ENCODE measurements at regions not wholly inside any gene's neighbourhood (a gene's known extent, or its start where the extent isn't known, plus 50 kb on each side); places are given as distances from the start of the nearest gene placed in this dataset.
"Not testable (repeated sequence)": the region's sequence is repeated elsewhere in the genome, so short reads cannot be mapped to it uniquely, and the experiment has no call there.

DNA sequence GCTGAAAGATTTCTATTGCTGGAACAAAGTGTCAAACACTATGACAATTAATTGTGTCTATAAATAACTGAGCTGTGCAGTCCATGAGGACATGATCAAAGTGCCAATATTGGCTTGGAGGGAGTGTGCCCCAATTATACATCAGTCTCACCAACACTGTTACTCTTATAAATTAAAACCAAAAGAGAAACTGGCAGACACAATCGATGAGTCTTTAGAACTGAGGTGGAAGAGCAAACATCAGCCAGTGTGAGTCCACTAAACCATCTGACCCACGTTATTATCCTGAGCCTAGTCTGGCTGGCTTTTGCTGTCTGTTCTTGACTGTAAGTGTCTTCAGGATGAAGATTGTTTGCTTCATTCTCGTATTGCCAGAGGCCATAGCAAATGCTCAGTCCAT, 98.9 kb downstream of the OLIG3 start:
- no peak for DNase-seq

GRCh38 chr6:137391061-137391814, 103.0 kb downstream of the OLIG3 start:
- DNase-seq: no peak

GRCh38 chr6:137390334-137390733, 103.9 kb downstream of the OLIG3 start:
- peak; percentile 64 for DNase-seq

DNA sequence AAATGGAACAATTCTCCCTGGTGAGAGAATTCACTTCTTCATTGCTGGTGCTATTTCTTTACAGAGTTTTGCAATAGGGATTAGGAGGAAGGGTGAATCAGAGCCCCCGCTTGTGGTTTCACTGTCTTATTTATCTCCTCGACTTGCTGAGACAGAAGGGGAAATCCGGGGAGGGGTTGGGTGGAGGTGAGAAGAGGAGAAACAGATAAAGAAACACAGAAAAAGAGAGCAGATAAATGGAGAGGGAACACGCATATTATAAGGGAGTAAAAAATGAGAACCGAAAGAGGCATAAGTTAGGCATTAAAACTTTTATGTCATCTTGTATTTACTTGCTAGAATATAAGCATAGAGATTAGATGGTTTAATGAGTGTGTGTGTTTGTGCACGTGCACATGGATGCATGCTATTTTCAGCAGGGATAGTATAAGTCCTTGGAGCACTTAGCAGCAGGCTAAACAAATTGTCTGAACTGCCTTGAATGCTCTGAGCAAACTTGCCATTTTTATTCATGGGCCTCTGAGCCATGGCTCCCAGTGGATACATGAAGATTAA, 105.0 kb downstream of the OLIG3 start:
- DNase-seq: no peak

- peak; percentile 89 for DNase-seq
Observed at GRCh38 chr6:137387096-137387764, 107.0 kb downstream of the OLIG3 start.

DNA sequence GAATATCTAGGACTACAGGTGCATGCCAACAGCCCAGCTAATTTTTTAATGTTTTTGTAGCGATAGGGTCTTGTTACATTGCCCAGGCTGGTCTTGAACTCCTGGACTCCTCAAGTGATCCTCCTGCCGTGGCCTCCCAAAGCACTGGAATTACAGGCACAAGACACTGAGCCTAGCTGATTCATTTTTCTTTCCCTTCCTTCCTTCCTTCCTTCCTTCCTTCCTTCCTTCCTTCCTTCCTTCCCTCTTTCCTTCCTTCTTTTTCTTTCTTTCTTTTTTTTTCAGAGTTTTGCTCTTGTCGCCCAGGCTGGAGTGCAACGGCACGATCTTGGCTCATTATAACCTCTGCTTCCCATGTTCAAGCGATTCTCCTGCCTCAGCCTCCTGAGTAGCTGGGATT, 110.9 kb downstream of the OLIG3 start:
- not testable (repeated sequence) for DNase-seq

- DNase-seq: no peak
Observed at GRCh38 chr6:137378090-137378369, 116.2 kb downstream of the OLIG3 start.

DNA sequence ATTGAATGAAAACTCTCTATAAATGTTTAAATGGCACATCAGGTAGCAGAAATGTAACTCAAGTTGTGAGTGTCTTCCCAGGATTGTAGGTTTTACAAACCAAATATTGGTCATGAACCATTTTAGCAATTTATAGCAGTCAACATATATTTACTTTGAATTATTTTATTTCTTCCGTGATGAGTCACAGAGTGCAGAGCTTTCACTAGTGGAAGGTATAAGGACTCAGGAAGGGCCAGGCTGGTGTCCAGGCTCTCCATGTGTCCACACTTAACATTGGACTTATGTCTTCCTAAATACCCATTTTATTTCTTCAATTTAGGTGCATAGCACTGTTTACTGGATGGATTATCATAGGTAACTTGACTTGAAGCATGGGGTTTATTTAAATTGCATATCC, 120.9 kb downstream of the OLIG3 start:
- no peak for DNase-seq

- DNase-seq: no peak
Observed at GRCh38 chr6:137372532-137372931, 121.7 kb downstream of the OLIG3 start.

- DNase-seq: no peak
Observed at GRCh38 chr6:137371634-137372016, 122.6 kb downstream of the OLIG3 start.

- DNase-seq: peak; percentile 42
Observed at GRCh38 chr6:137370871-137371633, 123.1 kb downstream of the OLIG3 start.

DNA sequence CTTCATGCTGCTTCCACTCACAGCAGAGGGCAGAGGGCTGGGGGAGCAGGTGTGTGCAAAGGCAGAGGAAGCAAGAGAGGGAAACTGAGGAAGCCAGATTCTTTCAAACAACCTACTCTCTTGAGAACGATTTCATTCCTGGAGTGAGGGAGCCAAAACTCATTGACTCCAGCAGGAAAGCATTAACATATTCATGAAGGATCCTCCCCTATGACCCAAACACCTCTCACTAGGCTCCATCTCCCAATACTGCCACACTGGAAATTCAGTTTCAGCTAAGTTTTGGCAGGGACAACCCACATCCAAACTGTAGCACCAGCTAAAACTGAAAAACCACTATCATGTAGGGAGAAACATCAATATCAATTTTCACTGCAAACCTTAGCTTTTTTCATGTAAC, 125.1 kb downstream of the OLIG3 start:
- no peak for DNase-seq

GRCh38 chr6:137365707-137366437, 128.3 kb downstream of the OLIG3 start:
- no peak for DNase-seq

- no peak for DNase-seq
Observed at GRCh38 chr6:137363805-137364138, 130.4 kb downstream of the OLIG3 start.

DNA sequence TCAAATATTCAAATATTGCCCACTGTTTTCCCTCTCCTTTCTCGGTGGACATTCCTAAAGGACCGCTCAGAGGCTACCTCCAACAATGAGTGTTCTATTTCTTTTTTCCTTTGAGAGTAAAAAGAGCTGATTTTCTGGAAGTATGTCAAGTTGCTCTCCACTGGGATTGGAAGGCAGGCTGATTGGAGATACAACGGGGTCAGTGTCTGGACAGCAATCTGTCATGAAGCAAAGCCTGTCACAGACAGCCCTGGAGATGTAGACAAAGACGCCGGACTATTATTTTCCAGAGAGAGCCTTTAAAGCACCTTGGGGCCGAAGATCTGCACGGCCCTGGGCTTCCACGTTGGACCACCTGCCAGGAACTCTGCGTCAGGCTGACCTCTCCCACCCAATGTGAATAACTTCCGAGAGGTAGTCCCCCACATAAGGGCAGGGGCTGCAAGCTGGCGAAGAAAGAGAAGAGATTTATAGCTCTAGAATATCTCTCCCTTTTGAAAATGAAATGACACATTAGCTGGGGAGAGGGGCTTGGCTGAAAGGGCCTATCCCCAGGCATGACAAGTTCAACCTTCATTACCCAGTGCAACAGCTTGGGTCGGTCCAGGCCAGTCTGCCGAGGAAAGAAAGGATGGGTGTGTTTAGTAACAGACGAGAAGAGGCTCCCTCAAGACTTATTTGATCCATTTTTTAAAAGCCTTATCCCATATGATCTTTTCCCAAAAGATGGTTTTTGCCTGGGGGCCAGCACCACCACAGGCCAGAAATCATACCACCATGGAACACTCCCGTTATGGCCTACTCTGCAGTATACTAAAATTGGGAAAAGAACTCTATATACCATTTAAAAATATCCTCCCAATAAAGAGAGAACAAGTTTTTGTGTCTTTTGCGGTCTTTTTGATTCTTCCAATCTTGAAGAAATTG, 131.1 kb downstream of the OLIG3 start:
- DNase-seq: no peak

GRCh38 chr6:137361701-137362100, 132.5 kb downstream of the OLIG3 start:
- DNase-seq: no peak

DNA sequence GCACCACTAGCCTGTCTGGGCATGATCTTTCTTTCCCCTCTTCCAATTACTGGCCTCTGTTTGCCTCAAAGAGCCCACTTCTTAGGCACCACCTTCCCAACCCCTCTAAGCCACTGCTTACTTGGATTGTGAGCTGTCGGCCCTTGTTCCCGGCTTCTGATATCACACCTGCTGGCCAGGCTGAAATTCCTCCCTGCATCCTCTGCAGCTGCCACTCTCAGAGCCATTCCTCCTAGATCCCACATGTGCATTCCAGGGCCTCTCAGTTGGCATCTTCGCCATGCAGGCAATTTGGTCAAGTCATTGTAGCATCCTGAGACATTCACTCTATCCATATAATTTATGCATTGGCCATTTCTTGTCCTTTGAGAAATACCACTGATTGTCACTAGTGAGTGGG, 135.9 kb downstream of the OLIG3 start:
- DNase-seq: peak; percentile 4

GRCh38 chr6:137357948-137358266, 136.3 kb downstream of the OLIG3 start:
- DNase-seq: no peak

- DNase-seq: no peak
Observed at GRCh38 chr6:137357263-137357947, 136.8 kb downstream of the OLIG3 start.

DNA sequence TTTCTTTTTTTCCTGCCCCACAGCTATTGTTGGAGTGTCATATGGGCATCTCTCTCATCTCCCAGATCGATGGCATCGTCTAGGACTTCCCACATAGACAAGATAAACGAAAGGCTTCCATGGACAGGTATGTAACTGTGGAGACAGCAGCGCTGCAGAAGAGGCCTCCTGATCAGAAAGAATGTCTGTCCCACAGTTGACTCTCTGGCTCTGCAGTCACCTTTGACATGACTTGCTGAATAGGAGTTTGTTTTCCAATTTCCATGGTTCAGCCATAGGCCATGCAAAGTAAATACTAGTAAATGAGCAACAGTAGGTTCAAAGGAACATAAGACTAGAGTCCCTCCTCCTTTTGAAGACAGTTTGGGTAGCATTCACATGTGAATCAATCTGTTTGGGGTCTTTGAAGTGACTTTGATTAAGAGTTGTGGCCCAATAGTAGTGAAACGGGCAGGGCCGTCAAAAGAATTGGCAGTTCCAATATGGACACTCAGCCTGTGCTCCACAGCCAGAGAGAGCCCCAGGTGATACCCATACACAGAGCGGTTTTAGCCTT, 134.7 kb upstream of the IFNGR1 start:
- no peak for DNase-seq

GRCh38 chr6:137353346-137353745, 134.2 kb upstream of the IFNGR1 start:
- DNase-seq: no peak
